22Rv1 (cell line): ENCODE measurements at regions not wholly inside any gene's neighbourhood (a gene's known extent, or its start where the extent isn't known, plus 50 kb on each side); places are given as distances from the start of the nearest gene placed in this dataset.

Experiments used
- ZFX ChIP-seq: fragments of 450-650 bp; IDR thresholded peaks from 2 replicates; pipeline ENCODE4 v1.6.1; 2017; ENCODE audit warnings: antibody characterized with exemption, borderline replicate concordance
- TF ChIP-seq, protein P1 (sequence below): fragments of 450-650 bp; IDR thresholded peaks from 2 replicates; pipeline ENCODE4 v1.5.1; 2017; ENCODE audit warnings: mild to moderate bottlenecking

DNA sequence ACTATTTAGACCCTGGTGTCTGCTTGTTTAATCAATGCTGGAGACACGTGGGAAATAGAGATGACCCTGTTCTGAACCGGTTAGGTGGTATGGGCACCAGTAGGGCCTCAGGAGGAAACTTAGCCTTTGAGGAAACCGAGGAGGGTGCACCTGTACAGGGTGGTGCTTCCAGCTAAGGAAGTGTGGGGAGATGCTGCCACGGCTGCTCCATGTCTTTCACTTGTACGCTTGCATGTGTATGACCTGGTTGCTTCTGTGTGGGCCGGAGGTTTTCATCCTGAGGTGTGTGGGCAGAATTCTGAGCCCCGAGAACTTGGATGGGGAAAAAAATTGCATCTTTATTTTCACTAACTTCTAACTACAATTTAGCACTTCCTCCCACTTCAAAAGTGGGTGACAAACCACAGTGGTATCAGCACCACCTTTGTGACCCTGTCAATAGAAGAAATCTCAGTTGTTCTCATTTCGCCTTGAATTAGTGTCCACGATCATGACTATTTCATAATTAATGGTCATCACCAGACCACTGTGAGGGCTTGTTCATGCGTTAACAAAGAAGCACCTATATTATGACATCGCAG is 99.8 kb upstream of the SPATA31C2 start:
- TF ChIP-seq, protein P1, sequence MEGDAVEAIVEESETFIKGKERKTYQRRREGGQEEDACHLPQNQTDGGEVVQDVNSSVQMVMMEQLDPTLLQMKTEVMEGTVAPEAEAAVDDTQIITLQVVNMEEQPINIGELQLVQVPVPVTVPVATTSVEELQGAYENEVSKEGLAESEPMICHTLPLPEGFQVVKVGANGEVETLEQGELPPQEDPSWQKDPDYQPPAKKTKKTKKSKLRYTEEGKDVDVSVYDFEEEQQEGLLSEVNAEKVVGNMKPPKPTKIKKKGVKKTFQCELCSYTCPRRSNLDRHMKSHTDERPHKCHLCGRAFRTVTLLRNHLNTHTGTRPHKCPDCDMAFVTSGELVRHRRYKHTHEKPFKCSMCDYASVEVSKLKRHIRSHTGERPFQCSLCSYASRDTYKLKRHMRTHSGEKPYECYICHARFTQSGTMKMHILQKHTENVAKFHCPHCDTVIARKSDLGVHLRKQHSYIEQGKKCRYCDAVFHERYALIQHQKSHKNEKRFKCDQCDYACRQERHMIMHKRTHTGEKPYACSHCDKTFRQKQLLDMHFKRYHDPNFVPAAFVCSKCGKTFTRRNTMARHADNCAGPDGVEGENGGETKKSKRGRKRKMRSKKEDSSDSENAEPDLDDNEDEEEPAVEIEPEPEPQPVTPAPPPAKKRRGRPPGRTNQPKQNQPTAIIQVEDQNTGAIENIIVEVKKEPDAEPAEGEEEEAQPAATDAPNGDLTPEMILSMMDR = no peak
- no peak for TF ChIP-seq ZFX
